HCT116 (cell line): ENCODE measurements at regions not wholly inside any gene's neighbourhood (a gene's known extent, or its start where the extent isn't known, plus 50 kb on each side); places are given as distances from the start of the nearest gene placed in this dataset.

Experiments used
- ATAC-seq: fragments of 200-7000 bp; cut with Tn5 transposase; 2 replicates; pipeline ENCODE4 v1.9.1; 2020; ENCODE audit warnings: mild to moderate bottlenecking, moderate library complexity
- BruUV-seq: library from RNA; stranded (reverse); fragments of 400-500 nt; replicated peaks from 2 replicates; lab custom pipeline; 2021; lab: Mats Ljungman, UMichigan
- CTCF ChIA-PET: fragments of 300-600 bp; sonication (Branson Sonifier 250); formaldehyde crosslinking; loops from one replicate; lab custom pipeline; 2021; ENCODE audit warnings: antibody characterized with exemption; lab: Charles Lee
- POLR2A ChIA-PET: fragments of 300-600, 350-600 bp; sonication (Branson Sonifier 250); formaldehyde crosslinking; loops from one replicate; lab custom pipeline; 2021; ENCODE audit warnings: antibody characterized with exemption; lab: Charles Lee
- RAD21 ChIA-PET, 2 experiments: fragments of 300-600 bp; sonication (Branson Sonifier 250); formaldehyde crosslinking; loops; one replicate each; lab custom pipeline; 2023; ENCODE audit warnings: low total read pairs in 2 of 2; ENCODE audit not compliant: uncharacterized antibody in 2 of 2, unreplicated experiment in 2 of 2, low non-redundant PET in 1 of 2; lab: Charles Lee
- DNase-seq: peaks from one replicate; pipeline ENCODE4 v3.0.0-alpha.2; 2010; ENCODE audit warnings: low read depth, low spot score
- H2AFZ ChIP-seq: fragments of 200-600 bp; shearing (Covaris generic), sonication (generic); 2 replicates; pipeline ENCODE4 v1.6.1; 2017; ENCODE audit warnings: low read depth, mixed run types, mixed read lengths, antibody characterized with exemption, low read length; ENCODE audit not compliant: poor library complexity, severe bottlenecking
- H3K27ac ChIP-seq: 2 replicates; pipeline ENCODE4 v1.5.1; 2012; ENCODE audit warnings: low read depth, low read length
- H3K27me3 ChIP-seq: fragments of 200-600 bp; sonication (generic); 2 replicates; pipeline ENCODE4 v1.6.1; 2016; ENCODE audit warnings: mixed run types, low read length, mixed read lengths; ENCODE audit not compliant: insufficient read depth
- H3K36me3 ChIP-seq, 2 experiments: fragments of 200-500 bp in 1 of 2; fragments of 200-600 bp in 1 of 2; sonication (Bioruptor generic) in 1 of 2; sonication (generic) in 1 of 2; 2 replicates each; pipeline versions ENCODE4 v1.5.1 to v1.6.1; 2014 to 2016; ENCODE audit warnings: low read length in 2 of 2, inconsistent platforms in 1 of 2, mixed read lengths in 1 of 2, mixed run types in 1 of 2; ENCODE audit not compliant: insufficient read depth in 2 of 2, control insufficient read depth in 1 of 2
- H3K4me1 ChIP-seq, 2 experiments: fragments of 200-600 bp in 1 of 2; sonication (generic) in 1 of 2; 2 replicates each; pipeline versions ENCODE4 v1.5.1 to v1.6.1; 2012 to 2017; ENCODE audit warnings: low read length in 2 of 2, inconsistent platforms in 1 of 2, mild to moderate bottlenecking in 1 of 2, mixed read lengths in 1 of 2, mixed run types in 1 of 2, moderate library complexity in 1 of 2; ENCODE audit not compliant: insufficient read depth in 2 of 2, control insufficient read depth in 1 of 2
- H3K4me2 ChIP-seq: fragments of 200-600 bp; sonication (generic); 2 replicates; pipeline ENCODE4 v1.6.1; 2017; ENCODE audit warnings: mixed run types, low read length, mixed read lengths
- H3K4me3 ChIP-seq, 2 experiments: fragments of 200-600 bp in 1 of 2; sonication (generic) in 1 of 2; replicated peaks in 1 of 2; 2 replicates each; pipeline ENCODE4 v1.5.1; 2011 to 2016; ENCODE audit warnings: low read length in 2 of 2, control low read depth in 1 of 2, low read depth in 1 of 2, mild to moderate bottlenecking in 1 of 2, mixed read lengths in 1 of 2, mixed run types in 1 of 2
- H3K79me2 ChIP-seq: fragments of 200-600 bp; sonication (generic); 2 replicates; pipeline ENCODE4 v1.6.1; 2017; ENCODE audit warnings: mild to moderate bottlenecking, mixed run types, low read length, moderate library complexity, mixed read lengths; ENCODE audit not compliant: insufficient read depth
- H3K9ac ChIP-seq: fragments of 200-600 bp; sonication (generic); 2 replicates; pipeline ENCODE4 v1.6.1; 2016; ENCODE audit warnings: low read length, mixed read lengths
- H3K9me2 ChIP-seq: fragments of 200-600 bp; sonication (generic), shearing (Covaris generic); 2 replicates; pipeline ENCODE4 v1.6.1; 2017; ENCODE audit warnings: mixed run types, mild to moderate bottlenecking, moderate library complexity; ENCODE audit not compliant: insufficient read depth
- H3K9me3 ChIP-seq, 2 experiments: fragments of 200-500 bp in 1 of 2; fragments of 200-600 bp in 1 of 2; sonication (Bioruptor generic) in 1 of 2; sonication (generic) in 1 of 2; 2 replicates each; pipeline ENCODE4 v1.6.1; 2014 to 2017; ENCODE audit warnings: low read length in 2 of 2, mixed read lengths in 2 of 2, inconsistent platforms in 1 of 2, low read depth in 1 of 2, mild to moderate bottlenecking in 1 of 2, mixed run types in 1 of 2, moderate library complexity in 1 of 2; ENCODE audit not compliant: control insufficient read depth in 1 of 2, insufficient read depth in 1 of 2
- H4K20me1 ChIP-seq: fragments of 200-600 bp; sonication (generic), shearing (Covaris generic); 2 replicates; pipeline ENCODE4 v1.6.1; 2017; ENCODE audit warnings: mixed run types, mild to moderate bottlenecking, moderate library complexity; ENCODE audit not compliant: insufficient read depth
- ATF3 ChIP-seq: IDR thresholded peaks from 2 replicates; pipeline ENCODE4 v1.6.1; 2012
- CBX3 ChIP-seq: IDR thresholded peaks from 2 replicates; pipeline ENCODE4 v1.6.1; 2012; ENCODE audit warnings: low read depth
- CEBPB ChIP-seq: IDR thresholded peaks from 2 replicates; pipeline ENCODE4 v1.6.1; 2012; ENCODE audit warnings: low read depth
- EGR1 ChIP-seq: IDR thresholded peaks from 2 replicates; pipeline ENCODE4 v1.6.1; 2012; ENCODE audit warnings: low read depth
- EZH2 ChIP-seq: fragments of 200-600 bp; sonication (generic); IDR thresholded peaks from 2 replicates; pipeline ENCODE4 v1.6.1; 2017; ENCODE audit warnings: antibody characterized with exemption, mixed run types
- JUND ChIP-seq: IDR thresholded peaks from 2 replicates; pipeline ENCODE4 v1.6.1; 2012
- POLR2A ChIP-seq: IDR thresholded peaks from 2 replicates; pipeline ENCODE4 v1.7.0; 2011; ENCODE audit warnings: borderline replicate concordance; ENCODE audit not compliant: insufficient read depth, insufficient read length; ENCODE audit errors: extremely low read depth
- RAD21 ChIP-seq: IDR thresholded peaks from 2 replicates; pipeline ENCODE4 v1.6.1; 2012; ENCODE audit warnings: low read depth, mild to moderate bottlenecking
- SIN3A ChIP-seq: IDR thresholded peaks from 2 replicates; pipeline ENCODE4 v1.6.1; 2012; ENCODE audit warnings: low read depth
- SP1 ChIP-seq: IDR thresholded peaks from 2 replicates; pipeline ENCODE4 v1.6.1; 2012; ENCODE audit warnings: low read depth
- SRF ChIP-seq: IDR thresholded peaks from 2 replicates; pipeline ENCODE4 v1.6.1; 2012; ENCODE audit warnings: low read depth
- TCF7L2 ChIP-seq: IDR thresholded peaks from 2 replicates; pipeline ENCODE4 v1.7.0; 2011; ENCODE audit warnings: borderline replicate concordance, inconsistent platforms; ENCODE audit not compliant: insufficient read depth, insufficient read length; ENCODE audit errors: extremely low read depth
- YY1 ChIP-seq: IDR thresholded peaks from 2 replicates; pipeline ENCODE4 v1.6.1; 2011; ENCODE audit warnings: low read length, low read depth, moderate library complexity, mild to moderate bottlenecking; ENCODE audit not compliant: insufficient replicate concordance; ENCODE audit errors: extremely low read depth
- ZNF274 ChIP-seq: fragments of 200-500 bp; sonication (Bioruptor generic); IDR thresholded peaks from 2 replicates; pipeline ENCODE4 v1.6.1; 2014; ENCODE audit warnings: mild to moderate bottlenecking, low read depth, low read length, inconsistent platforms
- intact Hi-C: fragments of 100-400 bp; cut with micrococcal nuclease; formaldehyde crosslinking; loops from 2 replicates; pipeline ENCODE4 v1.10.0; 2022
- TF ChIP-seq, protein P1 (sequence below): IDR thresholded peaks from 2 replicates; pipeline ENCODE4 v1.6.1; 2012; ENCODE audit warnings: low read depth
- TF ChIP-seq, protein P2 (sequence below), 3 experiments: fragments of 200-600 bp in 1 of 3; sonication (generic) in 1 of 3; IDR thresholded peaks in 2 of 3; conservative IDR thresholded peaks in 1 of 3; 2 replicates each; pipeline ENCODE4 v1.5.1; 2012 to 2017; ENCODE audit warnings: low read depth in 2 of 3, low read length in 2 of 3, antibody characterized with exemption in 1 of 3, borderline replicate concordance in 1 of 3, control low read depth in 1 of 3, mild to moderate bottlenecking in 1 of 3, mixed read lengths in 1 of 3, mixed run types in 1 of 3, moderate library complexity in 1 of 3; ENCODE audit not compliant: insufficient read depth in 1 of 3
- TF ChIP-seq, protein P3 (sequence below): IDR thresholded peaks from 2 replicates; pipeline ENCODE4 v1.6.1; 2012

DNA sequence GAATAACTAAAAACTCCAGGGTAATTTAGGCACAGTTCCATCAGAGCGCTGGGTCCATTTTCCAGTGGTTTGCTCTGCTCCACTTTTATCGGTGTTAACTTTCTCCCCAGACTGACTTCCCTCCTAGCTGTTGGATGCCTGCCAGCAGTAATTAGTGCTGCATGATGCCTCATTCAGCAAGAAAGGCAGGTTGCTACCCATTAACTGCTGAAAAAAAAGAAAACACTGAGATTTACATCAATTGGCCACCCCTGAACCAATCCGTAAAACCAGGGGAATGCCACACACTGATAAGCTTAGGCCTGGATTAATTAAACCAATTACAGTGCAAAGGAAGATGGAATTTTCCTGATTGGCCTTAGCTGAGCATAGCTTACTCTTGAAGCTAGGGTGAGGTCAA lies 182.4 kb upstream of the CXXC4 start:
- TF ChIP-seq JUND (no peak), EZH2 (no peak), TCF7L2 (no peak), RAD21 (no peak), POLR2A (no peak), YY1 (no peak), ZNF274 (no peak), ATF3 (no peak), CBX3 (no peak), EGR1 (no peak), SP1 (no peak), CEBPB (no peak), SRF (no peak), SIN3A (no peak)
- TF ChIP-seq, protein P1, sequence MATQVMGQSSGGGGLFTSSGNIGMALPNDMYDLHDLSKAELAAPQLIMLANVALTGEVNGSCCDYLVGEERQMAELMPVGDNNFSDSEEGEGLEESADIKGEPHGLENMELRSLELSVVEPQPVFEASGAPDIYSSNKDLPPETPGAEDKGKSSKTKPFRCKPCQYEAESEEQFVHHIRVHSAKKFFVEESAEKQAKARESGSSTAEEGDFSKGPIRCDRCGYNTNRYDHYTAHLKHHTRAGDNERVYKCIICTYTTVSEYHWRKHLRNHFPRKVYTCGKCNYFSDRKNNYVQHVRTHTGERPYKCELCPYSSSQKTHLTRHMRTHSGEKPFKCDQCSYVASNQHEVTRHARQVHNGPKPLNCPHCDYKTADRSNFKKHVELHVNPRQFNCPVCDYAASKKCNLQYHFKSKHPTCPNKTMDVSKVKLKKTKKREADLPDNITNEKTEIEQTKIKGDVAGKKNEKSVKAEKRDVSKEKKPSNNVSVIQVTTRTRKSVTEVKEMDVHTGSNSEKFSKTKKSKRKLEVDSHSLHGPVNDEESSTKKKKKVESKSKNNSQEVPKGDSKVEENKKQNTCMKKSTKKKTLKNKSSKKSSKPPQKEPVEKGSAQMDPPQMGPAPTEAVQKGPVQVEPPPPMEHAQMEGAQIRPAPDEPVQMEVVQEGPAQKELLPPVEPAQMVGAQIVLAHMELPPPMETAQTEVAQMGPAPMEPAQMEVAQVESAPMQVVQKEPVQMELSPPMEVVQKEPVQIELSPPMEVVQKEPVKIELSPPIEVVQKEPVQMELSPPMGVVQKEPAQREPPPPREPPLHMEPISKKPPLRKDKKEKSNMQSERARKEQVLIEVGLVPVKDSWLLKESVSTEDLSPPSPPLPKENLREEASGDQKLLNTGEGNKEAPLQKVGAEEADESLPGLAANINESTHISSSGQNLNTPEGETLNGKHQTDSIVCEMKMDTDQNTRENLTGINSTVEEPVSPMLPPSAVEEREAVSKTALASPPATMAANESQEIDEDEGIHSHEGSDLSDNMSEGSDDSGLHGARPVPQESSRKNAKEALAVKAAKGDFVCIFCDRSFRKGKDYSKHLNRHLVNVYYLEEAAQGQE: no peak
- TF ChIP-seq, protein P2, sequence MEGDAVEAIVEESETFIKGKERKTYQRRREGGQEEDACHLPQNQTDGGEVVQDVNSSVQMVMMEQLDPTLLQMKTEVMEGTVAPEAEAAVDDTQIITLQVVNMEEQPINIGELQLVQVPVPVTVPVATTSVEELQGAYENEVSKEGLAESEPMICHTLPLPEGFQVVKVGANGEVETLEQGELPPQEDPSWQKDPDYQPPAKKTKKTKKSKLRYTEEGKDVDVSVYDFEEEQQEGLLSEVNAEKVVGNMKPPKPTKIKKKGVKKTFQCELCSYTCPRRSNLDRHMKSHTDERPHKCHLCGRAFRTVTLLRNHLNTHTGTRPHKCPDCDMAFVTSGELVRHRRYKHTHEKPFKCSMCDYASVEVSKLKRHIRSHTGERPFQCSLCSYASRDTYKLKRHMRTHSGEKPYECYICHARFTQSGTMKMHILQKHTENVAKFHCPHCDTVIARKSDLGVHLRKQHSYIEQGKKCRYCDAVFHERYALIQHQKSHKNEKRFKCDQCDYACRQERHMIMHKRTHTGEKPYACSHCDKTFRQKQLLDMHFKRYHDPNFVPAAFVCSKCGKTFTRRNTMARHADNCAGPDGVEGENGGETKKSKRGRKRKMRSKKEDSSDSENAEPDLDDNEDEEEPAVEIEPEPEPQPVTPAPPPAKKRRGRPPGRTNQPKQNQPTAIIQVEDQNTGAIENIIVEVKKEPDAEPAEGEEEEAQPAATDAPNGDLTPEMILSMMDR (IDR thresholded peaks at IDR 0.05 in 2 of 3, conservative IDR thresholded peaks at IDR 0.05 in 1 of 3; ENCODE audit: borderline replicate concordance in 1 of 3, insufficient read depth in 1 of 3, low read depth in 2 of 3, low read length in 2 of 3): no peak
- TF ChIP-seq, protein P3, sequence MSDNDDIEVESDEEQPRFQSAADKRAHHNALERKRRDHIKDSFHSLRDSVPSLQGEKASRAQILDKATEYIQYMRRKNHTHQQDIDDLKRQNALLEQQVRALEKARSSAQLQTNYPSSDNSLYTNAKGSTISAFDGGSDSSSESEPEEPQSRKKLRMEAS: no peak
- no peaks in the 10 kb centered on the region for H3K9me3 ChIP-seq

More for the DNA sequence above, 182.4 kb upstream of the CXXC4 start:
- Histone ChIP-seq H3K9ac (no peak overlapping the region), H3K36me3 (no peaks in the 10 kb centered on the region), H3K4me1 (no peaks in the 10 kb centered on the region), H3K9me2 (no peaks in the 10 kb centered on the region), H2AFZ (no peak overlapping the region), H3K27me3 (no peaks in the 10 kb centered on the region), H3K79me2 (no peaks in the 10 kb centered on the region), H3K27ac (no peak overlapping the region), H3K4me2 (no peak overlapping the region), H3K4me3 (no peak overlapping the region), H4K20me1 (no peaks in the 10 kb centered on the region)
- DNase-seq (no peak), ATAC-seq (no peak)
- POLR2A ChIA-PET: no interaction called here
- CTCF ChIA-PET: no interaction called here
- RAD21 ChIA-PET: no interaction called here
- intact Hi-C loops: no loop called here
- BruUV-seq: no TSS peak
